Testis (tissue), 2 donors: ENCODE measurements at regions not wholly inside any gene's neighbourhood (a gene's known extent, or its start where the extent isn't known, plus 50 kb on each side); places are given as distances from the start of the nearest gene placed in this dataset.

Source experiments
- DNase-seq: peaks from one replicate; pipeline ENCODE4 v3.0.0-alpha.2; 2019
- H3K27ac ChIP-seq, 2 donors: fragments of 200-600 bp; sonication (generic); one replicate each; pipeline ENCODE4 v1.5.1; 2019
- H3K27me3 ChIP-seq: fragments of 200-600 bp; sonication (generic); one replicate; pipeline ENCODE4 v1.5.1; 2019
- H3K36me3 ChIP-seq: fragments of 200-600 bp; sonication (generic); one replicate; pipeline ENCODE4 v1.5.1; 2017; ENCODE audit warnings: low read depth; ENCODE audit errors: missing control alignments
- H3K4me1 ChIP-seq: fragments of 200-600 bp; sonication (generic); one replicate; pipeline ENCODE4 v1.5.1; 2019
- H3K4me3 ChIP-seq, 2 donors: fragments of 200-600 bp; sonication (generic); one replicate each; pipeline ENCODE4 v1.5.1; 2017 to 2019
- H3K9me3 ChIP-seq: fragments of 200-600 bp; sonication (generic); one replicate; pipeline ENCODE4 v1.5.1; 2017
- POLR2A ChIP-seq: fragments of 450-650 bp; IDR thresholded peaks from one replicate; pipeline ENCODE4 v1.6.1; 2017; ENCODE audit warnings: antibody characterized with exemption, mild to moderate bottlenecking, moderate library complexity
- WGBS, 2 donors: methylation state at CpG; one replicate each; pipeline ENCODE4 v1.1.5; 2018; 5-methylcytosine and 5-hydroxymethylcytosine counted together
- intact Hi-C: fragments of 100-400 bp; cut with DNase I; formaldehyde crosslinking; loops from one replicate; pipeline ENCODE4 v1.15.1; 2023; ENCODE audit warnings: low total_unique reads
- TF ChIP-seq, protein P1 (sequence below), 3 experiments: fragments of 450-650 bp in 2 of 3; fragments of 200-600 bp in 1 of 3; sonication (generic) in 1 of 3; IDR thresholded peaks; one replicate each; pipeline ENCODE4 v1.5.1; 2016 to 2019; ENCODE audit warnings: antibody characterized with exemption in 3 of 3, mild to moderate bottlenecking in 2 of 3, moderate library complexity in 1 of 3

- Histone ChIP-seq H3K9me3 (no peaks in the 10 kb centered on the region), H3K4me1 (no peaks in the 10 kb centered on the region), H3K27ac (no peak overlapping the region), H3K27me3 (no peaks in the 10 kb centered on the region), H3K36me3 (no peaks in the 10 kb centered on the region), H3K4me3 (no peak overlapping the region)
- TF ChIP-seq, protein P1, sequence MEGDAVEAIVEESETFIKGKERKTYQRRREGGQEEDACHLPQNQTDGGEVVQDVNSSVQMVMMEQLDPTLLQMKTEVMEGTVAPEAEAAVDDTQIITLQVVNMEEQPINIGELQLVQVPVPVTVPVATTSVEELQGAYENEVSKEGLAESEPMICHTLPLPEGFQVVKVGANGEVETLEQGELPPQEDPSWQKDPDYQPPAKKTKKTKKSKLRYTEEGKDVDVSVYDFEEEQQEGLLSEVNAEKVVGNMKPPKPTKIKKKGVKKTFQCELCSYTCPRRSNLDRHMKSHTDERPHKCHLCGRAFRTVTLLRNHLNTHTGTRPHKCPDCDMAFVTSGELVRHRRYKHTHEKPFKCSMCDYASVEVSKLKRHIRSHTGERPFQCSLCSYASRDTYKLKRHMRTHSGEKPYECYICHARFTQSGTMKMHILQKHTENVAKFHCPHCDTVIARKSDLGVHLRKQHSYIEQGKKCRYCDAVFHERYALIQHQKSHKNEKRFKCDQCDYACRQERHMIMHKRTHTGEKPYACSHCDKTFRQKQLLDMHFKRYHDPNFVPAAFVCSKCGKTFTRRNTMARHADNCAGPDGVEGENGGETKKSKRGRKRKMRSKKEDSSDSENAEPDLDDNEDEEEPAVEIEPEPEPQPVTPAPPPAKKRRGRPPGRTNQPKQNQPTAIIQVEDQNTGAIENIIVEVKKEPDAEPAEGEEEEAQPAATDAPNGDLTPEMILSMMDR (IDR thresholded peaks at IDR 0.05) = no peak
- no peak for TF ChIP-seq POLR2A
- no peak for DNase-seq
- WGBS, 2 donors = 53 to 79% methylated on average over 2 of the region's 2 CpGs
- intact Hi-C loops = no loop called here
Measured at GRCh38 chr2:48075631-48076030, 169.3 kb upstream of the FBXO11 start.

GRCh38 chr2:48080534-48081316 is 174.4 kb upstream of the FBXO11 start:
- no peak overlapping the region for H3K4me3 ChIP-seq
- TF ChIP-seq POLR2A = no peak
- TF ChIP-seq, protein P1 (IDR thresholded peaks at IDR 0.05) = no peak
- intact Hi-C loops = no loop called here
- H3K27ac ChIP-seq = no peak overlapping the region
- no peak for DNase-seq
- H3K36me3 ChIP-seq = no peaks in the 10 kb centered on the region
- no peaks in the 10 kb centered on the region for H3K27me3 ChIP-seq
- no peaks in the 10 kb centered on the region for H3K4me1 ChIP-seq
- no peaks in the 10 kb centered on the region for H3K9me3 ChIP-seq
- 92% methylated on average over 6 of the region's 6 CpGs for WGBS, 2 donors

DNA sequence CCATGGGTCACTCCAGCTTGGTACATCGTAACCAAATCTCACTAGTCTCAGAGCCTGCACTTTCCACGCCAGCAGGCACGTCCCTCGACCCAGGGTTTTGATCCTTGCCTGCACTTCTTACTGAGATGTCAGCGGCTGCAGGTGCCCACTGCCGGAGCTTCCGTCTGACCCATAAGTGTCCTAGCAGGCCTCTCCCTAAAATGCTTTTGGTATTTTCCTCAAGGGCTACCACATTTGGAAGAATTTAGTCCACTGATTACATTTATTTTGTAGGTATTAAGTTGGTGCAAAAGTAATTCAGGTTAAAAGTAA is 175.0 kb upstream of the FBXO11 start:
- Histone ChIP-seq H3K27me3 (no peaks in the 10 kb centered on the region), H3K4me1 (no peaks in the 10 kb centered on the region), H3K27ac (no peak overlapping the region), H3K4me3 (no peak overlapping the region), H3K36me3 (no peaks in the 10 kb centered on the region), H3K9me3 (no peaks in the 10 kb centered on the region)
- DNase-seq = no peak
- WGBS, 2 donors = 87 to 92% methylated on average over 7 of the region's 7 CpGs
- intact Hi-C loops = no loop called here
- TF ChIP-seq, protein P1 (IDR thresholded peaks at IDR 0.05) = no peak

GRCh38 chr2:48085888-48086287 is 179.6 kb upstream of the FBXO11 start:
- H3K4me3 ChIP-seq = no peak overlapping the region
- H3K4me1 ChIP-seq = no peaks in the 10 kb centered on the region
- TF ChIP-seq, protein P1 (IDR thresholded peaks at IDR 0.05) = no peak
- no peak for TF ChIP-seq POLR2A
- no peaks in the 10 kb centered on the region for H3K27me3 ChIP-seq
- no peak overlapping the region for H3K27ac ChIP-seq
- H3K9me3 ChIP-seq = no peaks in the 10 kb centered on the region
- H3K36me3 ChIP-seq = no peaks in the 10 kb centered on the region
- no peak for DNase-seq
- 92 to 100% methylated on average over 1 of the region's 1 CpG for WGBS, 2 donors
- intact Hi-C loops = no loop called here

- H3K9me3 ChIP-seq = no peaks in the 10 kb centered on the region
- intact Hi-C loops = no loop called here
- H3K4me1 ChIP-seq = no peaks in the 10 kb centered on the region
- no peak for TF ChIP-seq POLR2A
- TF ChIP-seq, protein P1 (IDR thresholded peaks at IDR 0.05) = no peak
- H3K36me3 ChIP-seq = no peaks in the 10 kb centered on the region
- WGBS, 2 donors = 66 to 71% methylated on average over 2 of the region's 2 CpGs
- no peak overlapping the region for H3K4me3 ChIP-seq
- no peaks in the 10 kb centered on the region for H3K27me3 ChIP-seq
- H3K27ac ChIP-seq = no peak overlapping the region
- DNase-seq = no peak
Measured at GRCh38 chr2:48088994-48089393, 182.7 kb upstream of the FBXO11 start.
